Activated CD4-positive, alpha-beta T cell treated with anti-CD3 and anti-CD28 coated beads, Interleukin-2, amount 10 ng/mL, durations not matched to agents 24 days and 14 days (primary cell): ENCODE measurements at regions not wholly inside any gene's neighbourhood (a gene's known extent, or its start where the extent isn't known, plus 50 kb on each side); places are given as distances from the start of the nearest gene placed in this dataset.
"Not testable (repeated sequence)": the region's sequence is repeated elsewhere in the genome, so short reads cannot be mapped to it uniquely, and the experiment has no call there.

ENCODE experiments used
- DNase-seq: peaks from one replicate; pipeline ENCODE4 v3.0.0; 2022
- H3K27ac Mint-ChIP-seq: one replicate; pipeline ENCODE4 v1.8.0; 2022; ENCODE audit warnings: mild to moderate bottlenecking, mixed read lengths
- H3K27me3 Mint-ChIP-seq: one replicate; pipeline ENCODE4 v1.8.0; 2022; ENCODE audit warnings: mixed read lengths
- H3K36me3 Mint-ChIP-seq: one replicate; pipeline ENCODE4 v1.8.0; 2022; ENCODE audit warnings: low read depth, mild to moderate bottlenecking, mixed read lengths
- H3K4me1 Mint-ChIP-seq: one replicate; pipeline ENCODE4 v1.8.0; 2021; ENCODE audit warnings: mixed read lengths
- H3K4me3 Mint-ChIP-seq: one replicate; pipeline ENCODE4 v1.8.0; 2022; ENCODE audit warnings: mild to moderate bottlenecking, moderate library complexity, mixed read lengths
- H3K9me3 Mint-ChIP-seq: one replicate; pipeline ENCODE4 v1.8.0; 2021; ENCODE audit warnings: mixed read lengths
- intact Hi-C: fragments of 100-400 bp; cut with micrococcal nuclease; formaldehyde crosslinking; loops from one replicate; pipeline ENCODE4 v1.15.1; 2023

- Mint-ChIP-seq H3K36me3 (no peaks in the 10 kb centered on the region), H3K4me3 (no peak overlapping the region), H3K4me1 (peaks cover 2% of the 10 kb centered on the region), H3K9me3 (peaks cover 5% of the 10 kb centered on the region), H3K27ac (no peak overlapping the region), H3K27me3 (no peaks in the 10 kb centered on the region)
- no peak for DNase-seq
- intact Hi-C loops, result no loop called here
Measured at GRCh38 chr3:177378168-177378567, 180.9 kb upstream of the TBL1XR1 start.

GRCh38 chr3:177379045-177379444 lies 181.8 kb upstream of the TBL1XR1 start:
- no peaks in the 10 kb centered on the region for H3K27me3 Mint-ChIP-seq
- H3K4me1 Mint-ChIP-seq, result peaks cover 2% of the 10 kb centered on the region
- H3K36me3 Mint-ChIP-seq, result no peaks in the 10 kb centered on the region
- DNase-seq, result peak; percentile 51
- H3K27ac Mint-ChIP-seq, result no peak overlapping the region
- intact Hi-C loops, result no loop called here
- peaks cover 5% of the 10 kb centered on the region for H3K9me3 Mint-ChIP-seq
- H3K4me3 Mint-ChIP-seq, result no peak overlapping the region

- H3K27ac Mint-ChIP-seq, result no peak overlapping the region
- no peak overlapping the region for H3K4me3 Mint-ChIP-seq
- intact Hi-C loops, result no loop called here
- H3K36me3 Mint-ChIP-seq, result no peaks in the 10 kb centered on the region
- peaks cover 3% of the 10 kb centered on the region for H3K4me1 Mint-ChIP-seq
- no peak for DNase-seq
- no peaks in the 10 kb centered on the region for H3K27me3 Mint-ChIP-seq
- peaks cover 5% of the 10 kb centered on the region for H3K9me3 Mint-ChIP-seq
Measured at GRCh38 chr3:177381070-177381469, 183.8 kb upstream of the TBL1XR1 start.

- peak; percentile 55 for DNase-seq
- Mint-ChIP-seq H3K27me3 (no peaks in the 10 kb centered on the region), H3K4me3 (no peak overlapping the region), H3K27ac (no peak overlapping the region), H3K9me3 (peaks cover 9% of the 10 kb centered on the region), H3K4me1 (peaks cover 3% of the 10 kb centered on the region), H3K36me3 (no peaks in the 10 kb centered on the region)
- intact Hi-C loops, result no loop called here
Measured at GRCh38 chr3:177382944-177383343, 185.7 kb upstream of the TBL1XR1 start.

- no peak overlapping the region for H3K4me3 Mint-ChIP-seq
- intact Hi-C loops, result no loop called here
- DNase-seq, result no peak
Measured at GRCh38 chr3:177385186-177385585, 187.9 kb upstream of the TBL1XR1 start.

GRCh38 chr3:177385831-177386301 lies 188.6 kb upstream of the TBL1XR1 start:
- Mint-ChIP-seq H3K27ac (no peak overlapping the region), H3K4me1 (peaks cover 1% of the 10 kb centered on the region), H3K4me3 (no peak overlapping the region), H3K27me3 (no peaks in the 10 kb centered on the region), H3K9me3 (peaks cover 9% of the 10 kb centered on the region), H3K36me3 (no peaks in the 10 kb centered on the region)
- DNase-seq, result no peak
- intact Hi-C loops, result no loop called here

More at GRCh38 chr3:177385186-177385585, 187.9 kb upstream of the TBL1XR1 start:
- Mint-ChIP-seq H3K4me1 (peaks cover 1% of the 10 kb centered on the region), H3K9me3 (peaks cover 9% of the 10 kb centered on the region), H3K36me3 (no peaks in the 10 kb centered on the region), H3K27ac (no peak overlapping the region), H3K27me3 (no peaks in the 10 kb centered on the region)

GRCh38 chr3:177388209-177388608 lies 190.9 kb upstream of the TBL1XR1 start:
- H3K4me1 Mint-ChIP-seq, result peaks cover 1% of the 10 kb centered on the region
- no peak overlapping the region for H3K4me3 Mint-ChIP-seq
- no peak overlapping the region for H3K27ac Mint-ChIP-seq
- intact Hi-C loops, result no loop called here
- H3K9me3 Mint-ChIP-seq, result peaks cover 4% of the 10 kb centered on the region
- H3K27me3 Mint-ChIP-seq, result no peaks in the 10 kb centered on the region
- DNase-seq, result no peak
- no peaks in the 10 kb centered on the region for H3K36me3 Mint-ChIP-seq

- intact Hi-C loops, H3K27ac Mint-ChIP-seq, DNase-seq, H3K4me1 Mint-ChIP-seq, H3K9me3 Mint-ChIP-seq, H3K36me3 Mint-ChIP-seq, H3K27me3 Mint-ChIP-seq: not testable (repeated sequence)
- peak overlapping the region; percentile 34 for H3K4me3 Mint-ChIP-seq
Measured at GRCh38 chr3:177394231-177395024, 197.1 kb upstream of the TBL1XR1 start.

- Mint-ChIP-seq H3K36me3 (no peaks in the 10 kb centered on the region), H3K9me3 (peaks cover 6% of the 10 kb centered on the region), H3K27me3 (no peaks in the 10 kb centered on the region), H3K4me3 (no peak overlapping the region), H3K27ac (no peak overlapping the region), H3K4me1 (no peaks in the 10 kb centered on the region)
- no peak for DNase-seq
- intact Hi-C loops, result no loop called here
Measured at GRCh38 chr3:177396733-177397132, 199.5 kb upstream of the TBL1XR1 start.

GRCh38 chr3:177401375-177401774 lies 204.1 kb upstream of the TBL1XR1 start:
- Mint-ChIP-seq H3K27ac (no peak overlapping the region), H3K27me3 (peaks cover 7% of the 10 kb centered on the region), H3K36me3 (no peaks in the 10 kb centered on the region), H3K9me3 (peaks cover 11% of the 10 kb centered on the region), H3K4me1 (peaks cover 2% of the 10 kb centered on the region), H3K4me3 (no peak overlapping the region)
- intact Hi-C loops, result no loop called here
- DNase-seq, result no peak

- H3K27ac Mint-ChIP-seq, result no peak overlapping the region
- H3K27me3 Mint-ChIP-seq, result peaks cover 7% of the 10 kb centered on the region
- H3K9me3 Mint-ChIP-seq, result peaks cover 11% of the 10 kb centered on the region
- intact Hi-C loops, result no loop called here
- no peak for DNase-seq
- no peak overlapping the region for H3K4me3 Mint-ChIP-seq
- peaks cover 2% of the 10 kb centered on the region for H3K4me1 Mint-ChIP-seq
- no peaks in the 10 kb centered on the region for H3K36me3 Mint-ChIP-seq
Measured at GRCh38 chr3:177402533-177402932, 205.3 kb upstream of the TBL1XR1 start.

- Mint-ChIP-seq H3K36me3 (no peaks in the 10 kb centered on the region), H3K4me3 (no peak overlapping the region), H3K27ac (no peak overlapping the region), H3K4me1 (peaks cover 2% of the 10 kb centered on the region), H3K27me3 (peaks cover 7% of the 10 kb centered on the region), H3K9me3 (peaks cover 8% of the 10 kb centered on the region)
- intact Hi-C loops, result no loop called here
- no peak for DNase-seq
Measured at GRCh38 chr3:177405191-177405672, 207.9 kb upstream of the TBL1XR1 start.

- Mint-ChIP-seq H3K27ac (peak overlapping the region; percentile 30), H3K9me3 (peaks cover 6% of the 10 kb centered on the region), H3K4me1 (peaks cover 5% of the 10 kb centered on the region), H3K36me3 (no peaks in the 10 kb centered on the region), H3K4me3 (no peak overlapping the region), H3K27me3 (peaks cover 3% of the 10 kb centered on the region)
- DNase-seq, result no peak
- intact Hi-C loops, result no loop called here
Measured at GRCh38 chr3:177410730-177411129, 213.4 kb upstream of the TBL1XR1 start.

- intact Hi-C loops, result no loop called here
- no peak for DNase-seq
- Mint-ChIP-seq H3K27me3 (no peaks in the 10 kb centered on the region), H3K27ac (no peak overlapping the region), H3K4me1 (peaks cover 5% of the 10 kb centered on the region), H3K9me3 (peaks cover 6% of the 10 kb centered on the region), H3K4me3 (no peak overlapping the region), H3K36me3 (no peaks in the 10 kb centered on the region)
Measured at GRCh38 chr3:177411201-177411600, 213.9 kb upstream of the TBL1XR1 start.
